GM23248 (cell line): ENCODE measurements at regions not wholly inside any gene's neighbourhood (a gene's known extent, or its start where the extent isn't known, plus 50 kb on each side); places are given as distances from the start of the nearest gene placed in this dataset.

Experiments
- EZH2 ChIP-seq: fragments of 200-600 bp; sonication (generic); IDR thresholded peaks from 2 replicates; pipeline ENCODE4 v1.6.1; 2018; ENCODE audit warnings: antibody characterized with exemption, mild to moderate bottlenecking; ENCODE audit not compliant: insufficient read depth, poor library complexity, severe bottlenecking
- EZH2phosphoT487 ChIP-seq: fragments of 200-600 bp; sonication (generic); IDR thresholded peaks from 2 replicates; pipeline ENCODE4 v1.6.1; 2018; ENCODE audit warnings: antibody characterized with exemption, moderate library complexity, mild to moderate bottlenecking, low read depth; ENCODE audit not compliant: insufficient read depth

DNA sequence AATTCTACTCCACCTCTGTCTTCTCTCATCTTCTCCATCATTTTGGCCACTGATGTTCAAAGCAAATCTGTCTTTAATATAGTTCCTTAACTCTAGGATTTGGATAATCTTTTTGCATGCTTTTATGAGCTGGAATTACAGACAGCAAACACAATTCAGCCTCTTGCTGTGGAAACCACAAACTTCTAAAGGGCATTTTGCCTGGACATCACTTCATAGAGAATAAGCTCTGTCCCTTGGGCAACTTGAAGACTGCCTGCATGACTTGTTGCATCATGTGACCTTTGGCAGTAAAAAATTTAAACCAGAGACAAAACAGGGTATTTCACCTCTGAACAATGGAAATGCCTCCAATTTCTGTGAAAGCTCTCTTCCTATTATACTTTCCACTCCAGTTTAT lies 74.1 kb upstream of the HDDC2 start:
- no peak for TF ChIP-seq EZH2
- no peak for TF ChIP-seq EZH2phosphoT487
